Mesenchymal stem cell (in vitro differentiated cells and primary cell): ENCODE measurements at regions not wholly inside any gene's neighbourhood (a gene's known extent, or its start where the extent isn't known, plus 50 kb on each side); places are given as distances from the start of the nearest gene placed in this dataset.

Experiments used
- DNase-seq: peaks from one replicate; pipeline ENCODE4 v3.0.0-alpha.2; 2013
- H2AFZ ChIP-seq: one replicate; pipeline ENCODE4 v1.6.1; 2013; ENCODE audit warnings: low read depth, mild to moderate bottlenecking, control low read depth, inconsistent platforms, low read length, moderate library complexity
- H2AK5ac ChIP-seq: 2 replicates; pipeline ENCODE4 v1.6.1; 2013; ENCODE audit warnings: low read length, moderate library complexity, mild to moderate bottlenecking, inconsistent platforms; ENCODE audit not compliant: severe bottlenecking
- H2BK120ac ChIP-seq: one replicate; pipeline ENCODE4 v1.6.1; 2013; ENCODE audit warnings: low read depth, mild to moderate bottlenecking, inconsistent platforms, low read length, moderate library complexity
- H2BK12ac ChIP-seq, 2 experiments: one replicate each; pipeline ENCODE4 v1.6.1; 2013; ENCODE audit warnings: inconsistent platforms in 2 of 2, low read length in 2 of 2, mild to moderate bottlenecking in 2 of 2, moderate library complexity in 2 of 2, control low read depth in 1 of 2
- H2BK15ac ChIP-seq: one replicate; pipeline ENCODE4 v1.6.1; 2013; ENCODE audit warnings: mild to moderate bottlenecking, low read depth, inconsistent platforms; ENCODE audit not compliant: poor library complexity, severe bottlenecking
- H2BK5ac ChIP-seq: 2 replicates; pipeline ENCODE4 v1.6.1; 2013; ENCODE audit warnings: low read depth, mild to moderate bottlenecking, low read length, control low read depth, inconsistent platforms; ENCODE audit not compliant: poor library complexity, severe bottlenecking
- H3K14ac ChIP-seq, 2 experiments: one replicate each; pipeline ENCODE4 v1.6.1; 2013; ENCODE audit warnings: inconsistent platforms in 2 of 2, low read length in 2 of 2, control low read depth in 1 of 2, mild to moderate bottlenecking in 1 of 2, moderate library complexity in 1 of 2
- H3K18ac ChIP-seq, 2 experiments: one replicate each; pipeline ENCODE4 v1.6.1; 2013; ENCODE audit warnings: inconsistent platforms in 2 of 2, low read length in 2 of 2, control low read depth in 1 of 2, low read depth in 1 of 2, mild to moderate bottlenecking in 1 of 2
- H3K23ac ChIP-seq, 2 experiments: one replicate each; pipeline ENCODE4 v1.6.1; 2013; ENCODE audit warnings: inconsistent platforms in 2 of 2, low read length in 2 of 2, mild to moderate bottlenecking in 2 of 2, moderate library complexity in 2 of 2, control low read depth in 1 of 2
- H3K27ac ChIP-seq: 2 replicates; pipeline ENCODE4 v1.5.1; 2013; ENCODE audit warnings: mild to moderate bottlenecking, moderate library complexity, low read length, control low read depth, inconsistent platforms; ENCODE audit not compliant: poor library complexity, severe bottlenecking
- H3K27me3 ChIP-seq, 2 experiments: 2 replicates each; pipeline versions ENCODE4 v1.6.1 to v1.7.0; 2013; ENCODE audit warnings: low read length in 2 of 2, mild to moderate bottlenecking in 2 of 2, moderate library complexity in 2 of 2, control low read depth in 1 of 2, inconsistent platforms in 1 of 2; ENCODE audit not compliant: control insufficient read depth in 1 of 2, insufficient read depth in 1 of 2
- H3K36me3 ChIP-seq, 2 experiments: 2 replicates each; pipeline versions ENCODE4 v1.6.1 to v1.7.0; 2013; ENCODE audit warnings: low read length in 2 of 2, control low read depth in 1 of 2, inconsistent platforms in 1 of 2, low read depth in 1 of 2, mild to moderate bottlenecking in 1 of 2; ENCODE audit not compliant: insufficient read depth in 2 of 2, control insufficient read depth in 1 of 2
- H3K4ac ChIP-seq, 2 experiments: one replicate each; pipeline ENCODE4 v1.6.1; 2013; ENCODE audit warnings: inconsistent platforms in 2 of 2, low read length in 2 of 2, mild to moderate bottlenecking in 2 of 2, moderate library complexity in 2 of 2, control low read depth in 1 of 2, low read depth in 1 of 2
- H3K4me1 ChIP-seq: 2 replicates; pipeline ENCODE4 v1.6.1; 2013; ENCODE audit warnings: low read depth, low read length, control low read depth; ENCODE audit not compliant: control insufficient read depth, insufficient read depth
- H3K4me2 ChIP-seq: 2 replicates; pipeline ENCODE4 v1.6.1; 2013; ENCODE audit warnings: low read length, mild to moderate bottlenecking, inconsistent platforms; ENCODE audit not compliant: poor library complexity, severe bottlenecking
- H3K4me3 ChIP-seq, 2 experiments: 2 replicates each; pipeline versions ENCODE4 v1.5.1 to v1.7.0; 2013; ENCODE audit warnings: low read length in 2 of 2, mild to moderate bottlenecking in 2 of 2, control low read depth in 1 of 2, low read depth in 1 of 2; ENCODE audit not compliant: insufficient read depth in 1 of 2
- H3K79me1 ChIP-seq: replicated peaks from 2 replicates; pipeline ENCODE4 v1.6.1; 2013; ENCODE audit warnings: mild to moderate bottlenecking, control low read depth, low read length, inconsistent platforms; ENCODE audit not compliant: poor library complexity, severe bottlenecking
- H3K9ac ChIP-seq: 2 replicates; pipeline ENCODE4 v1.7.0; 2013; ENCODE audit warnings: mild to moderate bottlenecking, low read length, moderate library complexity
- H3K9me3 ChIP-seq: 2 replicates; pipeline ENCODE4 v1.7.0; 2013; ENCODE audit warnings: mild to moderate bottlenecking, low read length; ENCODE audit not compliant: control insufficient read depth
- H4K8ac ChIP-seq: one replicate; pipeline ENCODE4 v1.6.1; 2013; ENCODE audit warnings: inconsistent platforms, mild to moderate bottlenecking, low read length, moderate library complexity
- H4K91ac ChIP-seq: one replicate; pipeline ENCODE4 v1.6.1; 2013; ENCODE audit warnings: mild to moderate bottlenecking, low read length, inconsistent platforms
- WGBS: methylation state at CpG from one replicate; pipeline ENCODE4 v1.1.7; 2013; ENCODE audit warnings: mixed read lengths; 5-methylcytosine and 5-hydroxymethylcytosine counted together

GRCh38 chr1:30377230-30378002 is 346.0 kb downstream of the MATN1 start:
- Histone ChIP-seq H3K4me3 (no peak overlapping the region), H3K14ac (no peak overlapping the region), H4K8ac (no peak overlapping the region), H3K27me3 (peaks cover 26 to 46% of the 10 kb centered on the region in 2 experiments), H2BK5ac (no peak overlapping the region), H3K23ac (no peak overlapping the region), H2AFZ (no peak overlapping the region), H2BK120ac (no peak overlapping the region), H3K4ac (no peak overlapping the region), H3K36me3 (no peaks in the 10 kb centered on the region), H3K4me1 (peaks cover 11% of the 10 kb centered on the region), H3K27ac (no peak overlapping the region), H3K9me3 (no peaks in the 10 kb centered on the region), H3K9ac (no peak overlapping the region), H2BK12ac (no peak overlapping the region), H2AK5ac (no peak overlapping the region), H3K18ac (no peak overlapping the region), H3K4me2 (no peak overlapping the region), H4K91ac (no peak overlapping the region), H3K79me1 (no peaks in the 10 kb centered on the region), H2BK15ac (no peak overlapping the region)
- WGBS = 63% methylated on average over 11 of the region's 11 CpGs
- DNase-seq = no peak

- no peak overlapping the region for H2BK5ac ChIP-seq
- no peak overlapping the region for H2BK12ac ChIP-seq
- no peak overlapping the region for H3K4me3 ChIP-seq
- H3K23ac ChIP-seq = no peak overlapping the region
- H2BK15ac ChIP-seq = no peak overlapping the region
- H3K14ac ChIP-seq = no peak overlapping the region
- H2BK120ac ChIP-seq = no peak overlapping the region
- 65% methylated on average over 7 of the region's 7 CpGs for WGBS
- H3K9ac ChIP-seq = no peak overlapping the region
- H3K4me2 ChIP-seq = no peak overlapping the region
- no peak overlapping the region for H2AK5ac ChIP-seq
- no peak for DNase-seq
- peaks cover 34 to 51% of the 10 kb centered on the region in 2 experiments for H3K27me3 ChIP-seq
- no peak overlapping the region for H4K8ac ChIP-seq
- H3K4me1 ChIP-seq = peaks cover 11% of the 10 kb centered on the region
- H3K9me3 ChIP-seq = no peaks in the 10 kb centered on the region
- no peak overlapping the region for H3K27ac ChIP-seq
- H3K4ac ChIP-seq = no peak overlapping the region
- H4K91ac ChIP-seq = no peak overlapping the region
- H3K36me3 ChIP-seq = no peaks in the 10 kb centered on the region
- no peaks in the 10 kb centered on the region for H3K79me1 ChIP-seq
- no peak overlapping the region for H2AFZ ChIP-seq
- no peak overlapping the region for H3K18ac ChIP-seq
These were observed 347.2 kb downstream of the MATN1 start for GRCh38 chr1:30376054-30376697.

GRCh38 chr1:30375156-30375555 is 348.2 kb downstream of the MATN1 start:
- H3K4ac ChIP-seq = no peak overlapping the region
- H2AFZ ChIP-seq = no peak overlapping the region
- 71% methylated on average over 7 of the region's 7 CpGs for WGBS
- no peaks in the 10 kb centered on the region for H3K36me3 ChIP-seq
- peaks cover 42 to 50% of the 10 kb centered on the region in 2 experiments for H3K27me3 ChIP-seq
- no peak overlapping the region for H4K91ac ChIP-seq
- H3K79me1 ChIP-seq = no peaks in the 10 kb centered on the region
- H3K4me2 ChIP-seq = no peak overlapping the region
- H4K8ac ChIP-seq = no peak overlapping the region
- no peak overlapping the region for H3K9ac ChIP-seq
- peaks cover 10% of the 10 kb centered on the region for H3K4me1 ChIP-seq
- no peak for DNase-seq
- H3K23ac ChIP-seq = no peak overlapping the region
- H3K14ac ChIP-seq = no peak overlapping the region
- H3K4me3 ChIP-seq = no peak overlapping the region
- no peak overlapping the region for H3K27ac ChIP-seq
- H2AK5ac ChIP-seq = no peak overlapping the region
- H2BK15ac ChIP-seq = no peak overlapping the region
- no peaks in the 10 kb centered on the region for H3K9me3 ChIP-seq
- no peak overlapping the region for H2BK120ac ChIP-seq
- no peak overlapping the region for H2BK5ac ChIP-seq
- no peak overlapping the region for H3K18ac ChIP-seq
- no peak overlapping the region for H2BK12ac ChIP-seq

GRCh38 chr1:30374400-30375070 is 348.9 kb downstream of the MATN1 start:
- Histone ChIP-seq H4K91ac (no peak overlapping the region), H3K9me3 (no peaks in the 10 kb centered on the region), H3K9ac (no peak overlapping the region), H3K4me2 (no peak overlapping the region), H3K36me3 (no peaks in the 10 kb centered on the region), H2AK5ac (no peak overlapping the region), H3K4me1 (peaks cover 4% of the 10 kb centered on the region), H2BK5ac (no peak overlapping the region), H2AFZ (no peak overlapping the region), H3K27me3 (peaks cover 44 to 48% of the 10 kb centered on the region in 2 experiments), H3K14ac (no peak overlapping the region), H3K18ac (no peak overlapping the region), H2BK12ac (no peak overlapping the region), H3K4ac (no peak overlapping the region), H3K79me1 (no peaks in the 10 kb centered on the region), H4K8ac (no peak overlapping the region), H2BK15ac (no peak overlapping the region), H3K27ac (no peak overlapping the region), H3K23ac (no peak overlapping the region), H3K4me3 (no peak overlapping the region), H2BK120ac (no peak overlapping the region)
- DNase-seq = no peak
- WGBS = 88% methylated on average over 19 of the region's 20 CpGs
